Activated T-helper 1 cell treated with Interleukin-2 at 50 U/mL for 16 hours (primary cell): ENCODE measurements at regions not wholly inside any gene's neighbourhood (a gene's known extent, or its start where the extent isn't known, plus 50 kb on each side); places are given as distances from the start of the nearest gene placed in this dataset.
"Not testable (repeated sequence)": the region's sequence is repeated elsewhere in the genome, so short reads cannot be mapped to it uniquely, and the experiment has no call there.

Experiments used
- DNase-seq: peaks from one replicate; pipeline ENCODE4 v3.0.0-alpha.2; 2020; ENCODE audit warnings: low read depth

GRCh38 chr7:101679653-101680173, 50.6 kb upstream of the MYL10 start:
- not testable (repeated sequence) for DNase-seq

GRCh38 chr7:101680406-101681145, 51.5 kb upstream of the MYL10 start:
- no peak for DNase-seq

- DNase-seq: no peak
These were observed 52.3 kb upstream of the MYL10 start for GRCh38 chr7:101681170-101682007.

- no peak for DNase-seq
These were observed 55.9 kb upstream of the MYL10 start for GRCh38 chr7:101684983-101685330.

- no peak for DNase-seq
These were observed 56.9 kb upstream of the MYL10 start for GRCh38 chr7:101686030-101686429.

GRCh38 chr7:101687081-101687480, 58.0 kb upstream of the MYL10 start:
- DNase-seq: no peak

- DNase-seq: no peak
These were observed 58.7 kb upstream of the MYL10 start for GRCh38 chr7:101687791-101688182.

- peak; percentile 61 for DNase-seq
These were observed 59.2 kb upstream of the MYL10 start for GRCh38 chr7:101688183-101688831.

- DNase-seq: no peak
These were observed 60.2 kb upstream of the MYL10 start for GRCh38 chr7:101688995-101689907.

- no peak for DNase-seq
These were observed 61.0 kb upstream of the MYL10 start for GRCh38 chr7:101690061-101690460.

- DNase-seq: no peak
These were observed 62.8 kb upstream of the MYL10 start for GRCh38 chr7:101691822-101692384.

- DNase-seq: no peak
These were observed 64.5 kb upstream of the MYL10 start for GRCh38 chr7:101693498-101694091.

- no peak for DNase-seq
These were observed 69.9 kb upstream of the MYL10 start for GRCh38 chr7:101698964-101699363.

- DNase-seq: no peak
These were observed 70.3 kb upstream of the MYL10 start for GRCh38 chr7:101699399-101699798.

- no peak for DNase-seq
These were observed 71.1 kb upstream of the MYL10 start for GRCh38 chr7:101699881-101700823.

GRCh38 chr7:101701153-101701794, 72.2 kb upstream of the MYL10 start:
- no peak for DNase-seq

- no peak for DNase-seq
These were observed 73.3 kb upstream of the MYL10 start for GRCh38 chr7:101702362-101702850.

GRCh38 chr7:101705331-101705730, 76.2 kb upstream of the MYL10 start:
- DNase-seq: no peak

GRCh38 chr7:101707587-101707986, 78.5 kb upstream of the MYL10 start:
- no peak for DNase-seq
